NCI-H748 (cell line): ENCODE measurements at regions not wholly inside any gene's neighbourhood (a gene's known extent, or its start where the extent isn't known, plus 50 kb on each side); places are given as distances from the start of the nearest gene placed in this dataset.

Experiments
- DNase-seq: peaks from one replicate; lab custom pipeline; 2025; ENCODE audit not compliant: unreplicated experiment; lab: John Stamatoyannopoulos, UW

GRCh38 chr12:98329589-98329988 is 185.8 kb upstream of the TMPO start:
- DNase-seq, result no peak

DNA sequence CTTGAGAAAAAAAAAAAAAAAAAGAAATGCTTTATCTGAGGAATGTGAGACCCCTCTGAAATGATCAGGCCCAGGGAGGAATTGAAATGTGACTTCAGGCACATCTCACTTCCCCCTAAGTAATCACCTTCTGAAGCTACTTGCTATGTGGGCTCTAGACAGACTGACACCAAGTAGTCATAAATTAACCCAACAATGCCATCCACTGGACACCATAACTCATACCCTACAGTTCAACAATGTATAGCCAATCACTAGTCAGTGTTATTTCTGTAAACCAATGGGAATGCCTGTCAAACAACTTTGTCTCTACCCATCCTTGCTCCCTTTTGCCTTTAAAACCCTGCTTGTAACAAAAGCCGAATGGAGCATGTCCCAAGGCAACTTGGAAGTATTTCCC is 182.7 kb upstream of the TMPO start:
- DNase-seq, result peak; percentile 47

- DNase-seq, result no peak
Observed at GRCh38 chr12:98334768-98335167, 180.6 kb upstream of the TMPO start.

DNA sequence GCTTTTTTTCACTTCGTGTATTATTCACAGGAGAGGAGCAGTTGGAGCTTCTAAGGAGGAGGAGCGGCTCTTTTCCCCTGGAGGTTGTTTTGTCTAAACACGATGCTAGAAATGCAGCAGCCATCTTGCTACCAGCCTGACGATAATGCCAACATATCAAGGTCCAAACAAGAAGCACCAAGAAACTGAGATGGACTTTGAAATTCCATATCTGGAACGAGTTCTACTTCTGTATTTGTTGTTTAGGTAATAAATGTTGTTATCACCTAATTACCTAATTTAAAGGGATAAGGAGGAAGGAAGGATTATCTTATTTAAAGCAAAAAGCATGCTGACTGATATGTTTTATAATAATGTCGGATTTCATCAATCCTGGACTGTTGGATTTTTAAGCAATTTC is 174.4 kb upstream of the TMPO start:
- DNase-seq, result no peak

DNA sequence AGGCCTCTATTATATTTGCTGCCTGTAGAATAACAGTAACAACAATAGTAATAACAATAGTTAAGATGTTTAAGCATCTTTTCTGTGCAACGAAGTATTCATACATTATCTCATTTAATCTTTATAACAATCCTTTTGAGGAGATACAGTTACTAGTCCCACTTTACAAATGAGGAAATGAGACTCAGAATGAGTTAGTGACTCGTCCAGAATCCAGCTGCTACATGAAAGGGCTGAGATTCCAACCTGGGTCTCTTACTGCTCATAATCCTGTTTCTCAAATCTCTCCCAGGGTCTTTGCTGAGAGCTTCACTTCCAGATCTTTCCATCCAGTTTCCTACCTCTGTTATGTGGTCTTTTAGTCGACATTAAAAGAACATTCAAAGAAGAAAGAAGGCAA is 173.7 kb upstream of the TMPO start:
- DNase-seq, result no peak

DNA sequence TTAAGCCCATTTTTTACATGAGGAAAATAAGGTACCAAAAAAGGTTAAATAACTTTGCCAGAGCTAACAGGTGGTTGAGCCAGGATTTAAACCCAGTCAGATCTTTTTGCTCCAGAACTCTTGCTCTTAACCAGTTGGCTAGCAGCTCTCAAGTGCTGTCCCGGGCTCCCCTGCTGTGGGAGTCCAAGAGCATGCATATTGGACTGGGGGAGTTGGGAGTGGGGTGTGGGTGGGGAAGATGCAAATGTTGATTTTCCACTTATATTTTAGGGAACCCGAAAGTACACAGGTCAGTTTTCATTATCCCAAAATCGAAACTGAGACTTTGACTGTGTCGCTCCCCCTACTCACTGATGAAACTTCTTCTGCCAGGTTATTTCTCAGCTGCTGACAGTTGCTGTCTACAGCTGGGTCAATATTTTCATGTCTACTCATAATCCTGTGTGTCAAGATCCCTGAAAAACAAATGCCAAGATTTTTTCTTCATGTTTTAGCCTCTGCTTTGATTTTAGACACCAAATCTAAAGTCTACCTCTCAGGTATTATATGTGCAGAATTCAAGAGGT is 172.3 kb upstream of the TMPO start:
- peak; percentile 28 for DNase-seq

GRCh38 chr12:98344046-98344930 is 171.1 kb upstream of the TMPO start:
- DNase-seq, result peak; percentile 96

- DNase-seq, result peak; percentile 68
Observed at GRCh38 chr12:98345308-98345876, 170.0 kb upstream of the TMPO start.

- DNase-seq, result no peak
Observed at GRCh38 chr12:98351089-98351488, 164.3 kb upstream of the TMPO start.

GRCh38 chr12:98351784-98352183 is 163.6 kb upstream of the TMPO start:
- DNase-seq, result no peak

- peak; percentile 13 for DNase-seq
Observed at GRCh38 chr12:98352218-98352811, 163.1 kb upstream of the TMPO start.

- DNase-seq, result no peak
Observed at GRCh38 chr12:98352835-98353234, 162.6 kb upstream of the TMPO start.

- DNase-seq, result peak; percentile 43
Observed at GRCh38 chr12:98354520-98355035, 160.8 kb upstream of the TMPO start.

- no peak for DNase-seq
Observed at GRCh38 chr12:98355322-98355721, 160.1 kb upstream of the TMPO start.

GRCh38 chr12:98355933-98356332 is 159.5 kb upstream of the TMPO start:
- DNase-seq, result no peak

- peak; percentile 19 for DNase-seq
Observed at GRCh38 chr12:98358144-98358543, 157.2 kb upstream of the TMPO start.

DNA sequence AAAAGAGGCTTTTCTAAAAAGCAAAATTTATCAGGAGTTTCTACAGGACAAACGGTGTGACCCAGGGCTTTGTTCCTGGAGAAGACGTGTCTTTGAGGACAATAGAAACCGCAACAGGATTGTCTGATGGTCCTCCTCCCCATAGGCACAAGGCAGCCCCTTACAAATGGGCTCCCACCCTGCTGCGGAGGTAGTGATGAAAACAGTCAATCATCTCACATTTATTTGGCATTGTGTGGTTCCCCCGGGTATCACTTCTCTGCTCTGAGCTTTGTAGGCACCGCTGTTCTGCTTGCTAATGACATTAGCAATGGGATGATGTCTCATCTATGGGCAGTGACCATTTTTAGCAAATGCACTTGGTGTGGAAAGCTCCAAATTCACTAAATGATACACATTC is 155.5 kb upstream of the TMPO start:
- peak; percentile 72 for DNase-seq

- DNase-seq, result peak; percentile 85
Observed at GRCh38 chr12:98360401-98360800, 155.0 kb upstream of the TMPO start.

DNA sequence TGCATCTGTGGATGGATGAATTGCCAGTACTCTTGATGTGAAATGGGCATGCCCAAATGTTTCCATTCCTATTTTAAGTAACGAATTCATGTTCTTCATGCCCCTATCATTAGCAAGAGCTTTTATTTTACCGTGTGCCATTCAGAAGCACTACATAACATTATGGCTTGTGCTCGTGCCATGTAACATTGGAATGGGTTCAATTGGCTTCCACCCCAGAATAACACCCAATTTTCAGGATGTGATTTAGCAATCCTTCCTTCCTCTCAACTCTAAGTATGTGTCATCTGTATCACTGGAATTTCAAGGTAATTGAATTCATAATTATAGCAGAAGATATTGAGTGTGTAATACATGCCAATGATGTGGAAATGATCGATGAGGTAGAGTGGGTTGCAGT is 145.8 kb upstream of the TMPO start:
- DNase-seq, result no peak

DNA sequence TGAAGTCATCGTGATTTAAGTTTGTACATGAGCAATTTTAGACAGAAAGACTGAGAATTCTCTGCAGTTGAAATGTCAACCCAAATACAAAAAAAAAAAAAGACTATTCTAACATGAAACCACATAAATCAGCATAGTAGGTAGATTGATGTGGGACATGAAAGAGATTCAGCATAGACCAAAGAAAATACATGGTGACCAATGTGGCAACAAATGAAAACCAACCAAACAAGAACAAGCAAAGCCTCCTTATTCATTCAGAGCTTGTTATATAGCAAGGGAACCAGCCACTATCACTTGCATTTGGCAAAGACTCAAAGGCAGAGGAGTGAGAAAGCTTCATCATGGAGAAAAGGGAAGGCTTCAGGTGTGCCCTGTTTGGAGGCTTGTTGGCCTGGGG is 144.4 kb upstream of the TMPO start:
- DNase-seq, result no peak

DNA sequence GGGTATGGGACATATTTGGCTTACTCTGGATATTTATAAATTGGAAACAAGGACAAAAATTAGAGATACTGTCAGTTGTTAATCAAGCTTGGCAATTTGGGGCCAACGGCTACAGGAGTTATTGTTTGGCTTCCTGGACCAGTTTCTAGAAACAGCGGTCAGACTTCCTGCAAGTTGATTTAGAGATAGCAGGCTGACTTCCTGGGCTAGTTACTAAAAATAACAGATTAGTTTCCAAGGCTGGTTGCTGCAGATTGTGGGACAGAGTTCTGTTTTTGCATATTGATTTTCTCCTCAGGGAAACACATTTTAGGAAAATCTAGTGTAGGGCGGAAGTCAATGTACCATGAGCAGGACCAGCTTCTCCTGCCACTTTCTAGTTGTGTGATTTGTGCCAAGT is 144.0 kb upstream of the TMPO start:
- DNase-seq, result no peak
